OCI-LY7 (cell line): ENCODE measurements at regions not wholly inside any gene's neighbourhood (a gene's known extent, or its start where the extent isn't known, plus 50 kb on each side); places are given as distances from the start of the nearest gene placed in this dataset.

ENCODE experiments used
- BruUV-seq: library from RNA; stranded (reverse); fragments of 400-500 nt; replicated peaks from 2 replicates; lab custom pipeline; 2021; lab: Mats Ljungman, UMichigan
- CTCF ChIA-PET: fragments of 300-600 bp; sonication (Branson Sonifier 250); formaldehyde crosslinking; loops from one replicate; lab custom pipeline; 2022; ENCODE audit warnings: antibody characterized with exemption; ENCODE audit not compliant: unreplicated experiment; lab: Charles Lee
- POLR2A ChIA-PET: fragments of 300-600 bp; sonication (Branson Sonifier 250); formaldehyde crosslinking; loops from one replicate; lab custom pipeline; 2022; ENCODE audit warnings: antibody characterized with exemption; lab: Charles Lee
- DNase-seq: peaks from one replicate; pipeline ENCODE4 v3.0.0-alpha.2; 2015; ENCODE audit warnings: low spot score
- H2AFZ ChIP-seq: fragments of 200-600 bp; sonication (generic), shearing (Covaris generic); 2 replicates; pipeline ENCODE4 v1.6.1; 2014; ENCODE audit warnings: mild to moderate bottlenecking, antibody characterized with exemption, low read length, moderate library complexity
- H3K27ac ChIP-seq: fragments of 200-600 bp; sonication (generic); 2 replicates; pipeline ENCODE4 v1.5.1; 2014; ENCODE audit warnings: mixed run types, low read depth, mild to moderate bottlenecking, moderate library complexity, low read length, inconsistent platforms; ENCODE audit not compliant: poor library complexity, severe bottlenecking
- H3K36me3 ChIP-seq: fragments of 200-600 bp; sonication (generic); 2 replicates; pipeline ENCODE4 v1.6.1; 2014; ENCODE audit warnings: mild to moderate bottlenecking, antibody characterized with exemption, low read length, moderate library complexity, mixed read lengths; ENCODE audit not compliant: insufficient read depth
- H3K4me1 ChIP-seq: fragments of 200-600 bp; sonication (generic); 2 replicates; pipeline ENCODE4 v1.5.1; 2014; ENCODE audit warnings: mild to moderate bottlenecking, low read length; ENCODE audit not compliant: insufficient read depth, poor library complexity, severe bottlenecking
- H3K4me2 ChIP-seq: fragments of 200-600 bp; sonication (generic); 2 replicates; pipeline ENCODE4 v1.6.1; 2014; ENCODE audit warnings: mild to moderate bottlenecking, low read length
- H3K4me3 ChIP-seq: fragments of 200-600 bp; sonication (generic); 2 replicates; pipeline ENCODE4 v1.5.1; 2014; ENCODE audit warnings: mild to moderate bottlenecking, low read depth, low read length; ENCODE audit not compliant: poor library complexity, severe bottlenecking
- H3K79me2 ChIP-seq: fragments of 200-600 bp; sonication (generic); 2 replicates; pipeline ENCODE4 v1.6.1; 2016; ENCODE audit warnings: low read depth, mild to moderate bottlenecking, low read length, moderate library complexity, mixed read lengths; ENCODE audit not compliant: insufficient read depth
- H3K9me2 ChIP-seq: fragments of 200-600 bp; sonication (generic); 2 replicates; pipeline ENCODE4 v1.6.1; 2016; ENCODE audit warnings: mild to moderate bottlenecking, low read length, mixed read lengths; ENCODE audit not compliant: insufficient read depth
- H3K9me3 ChIP-seq: fragments of 200-600 bp; sonication (generic); 2 replicates; pipeline ENCODE4 v1.6.1; 2014; ENCODE audit warnings: mild to moderate bottlenecking, mixed run types, low read length, mixed read lengths
- H4K20me1 ChIP-seq: fragments of 200-600 bp; sonication (generic); 2 replicates; pipeline ENCODE4 v1.6.1; 2014; ENCODE audit warnings: mild to moderate bottlenecking, antibody characterized with exemption, low read length, moderate library complexity, mixed read lengths; ENCODE audit not compliant: insufficient read depth
- CTCF ChIP-seq: fragments of 200-600 bp; sonication (generic); conservative IDR thresholded peaks from 2 replicates; pipeline ENCODE4 v1.5.1; 2014; ENCODE audit warnings: mild to moderate bottlenecking, antibody characterized with exemption, low read length, moderate library complexity, mixed read lengths
- EZH2phosphoT487 ChIP-seq: fragments of 200-600 bp; sonication (generic); IDR thresholded peaks from 2 replicates; pipeline ENCODE4 v1.6.1; 2018; ENCODE audit warnings: low read depth, borderline replicate concordance, mild to moderate bottlenecking, mixed run types, antibody characterized with exemption, low read length, moderate library complexity, mixed read lengths
- intact Hi-C: fragments of 100-400 bp; cut with micrococcal nuclease; formaldehyde crosslinking; loops from one replicate; pipeline ENCODE4 v1.10.0; 2022; ENCODE audit not compliant: unreplicated experiment

GRCh38 chr1:47661040-47661439 lies 223.2 kb downstream of the FOXD2 start:
- Histone ChIP-seq H4K20me1 (no peaks in the 10 kb centered on the region), H3K9me3 (no peaks in the 10 kb centered on the region), H2AFZ (no peak overlapping the region), H3K27ac (no peak overlapping the region), H3K4me2 (no peak overlapping the region), H3K36me3 (no peaks in the 10 kb centered on the region), H3K9me2 (no peaks in the 10 kb centered on the region), H3K4me1 (no peaks in the 10 kb centered on the region), H3K4me3 (no peak overlapping the region), H3K79me2 (no peaks in the 10 kb centered on the region)
- DNase-seq: no peak
- no TSS peak for BruUV-seq
- no peak for TF ChIP-seq CTCF
- no peak for TF ChIP-seq EZH2phosphoT487
- intact Hi-C loops: no loop called here
- ChIA-PET POLR2A (no interaction called here), CTCF (no interaction called here)

GRCh38 chr1:47662068-47662467 lies 224.2 kb downstream of the FOXD2 start:
- Histone ChIP-seq H3K9me3 (no peaks in the 10 kb centered on the region), H2AFZ (no peak overlapping the region), H3K4me3 (no peak overlapping the region), H3K4me2 (no peak overlapping the region), H3K4me1 (no peaks in the 10 kb centered on the region), H3K79me2 (no peaks in the 10 kb centered on the region), H3K27ac (no peak overlapping the region), H3K36me3 (no peaks in the 10 kb centered on the region), H4K20me1 (no peaks in the 10 kb centered on the region), H3K9me2 (no peaks in the 10 kb centered on the region)
- no peak for TF ChIP-seq CTCF
- TF ChIP-seq EZH2phosphoT487: no peak
- no TSS peak for BruUV-seq
- CTCF ChIA-PET: no interaction called here
- no peak for DNase-seq
- POLR2A ChIA-PET: interaction anchor here (1.1 kb wide), 1 partner anchor 64 kb away, joined by 3 read pairs; no protein-coding TSS in a partner anchor
- intact Hi-C loops: no loop called here

- DNase-seq: no peak
- POLR2A ChIA-PET: no interaction called here
- no peak for TF ChIP-seq CTCF
- no peak for TF ChIP-seq EZH2phosphoT487
- Histone ChIP-seq H3K4me2 (no peak overlapping the region), H3K79me2 (no peaks in the 10 kb centered on the region), H4K20me1 (no peaks in the 10 kb centered on the region), H3K4me3 (no peak overlapping the region), H3K9me2 (no peaks in the 10 kb centered on the region), H3K9me3 (no peaks in the 10 kb centered on the region), H3K4me1 (no peaks in the 10 kb centered on the region), H3K27ac (no peak overlapping the region), H2AFZ (no peak overlapping the region), H3K36me3 (no peaks in the 10 kb centered on the region)
- intact Hi-C loops: no loop called here
- no TSS peak for BruUV-seq
- CTCF ChIA-PET: interaction anchor here (0.6 kb wide), 1 partner anchor 57 kb away, joined by 3 read pairs; no protein-coding TSS in a partner anchor
Measured at GRCh38 chr1:47663286-47663685, 225.4 kb downstream of the FOXD2 start.
